A549 (cell line): ENCODE measurements at regions not wholly inside any gene's neighbourhood (a gene's known extent, or its start where the extent isn't known, plus 50 kb on each side); places are given as distances from the start of the nearest gene placed in this dataset.

Experiments
- ATAC-seq, 2 experiments: fragments of 200-7000 bp in 1 of 2; fragments of >200 bp in 1 of 2; cut with Nextera tagmentation in 1 of 2; cut with Tn5 transposase in 1 of 2; 3 replicates each; pipeline versions ENCODE4 v1.8.0 to v1.9.1; 2018 to 2020; ENCODE audit warnings: mild to moderate bottlenecking in 1 of 2, moderate library complexity in 1 of 2
- CTCF ChIA-PET: fragments of 300-600 bp; sonication (Branson Sonifier 250); formaldehyde crosslinking; extraction: SDS; loops from one replicate; lab custom pipeline; 2021; ENCODE audit warnings: antibody characterized with exemption, inconsistent platforms; lab: Yijun Ruan, JAX
- POLR2A ChIA-PET: fragments of 350-600 bp; formaldehyde crosslinking; extraction: SDS; loops from one replicate; lab custom pipeline; 2021; ENCODE audit warnings: antibody characterized with exemption, inconsistent platforms; lab: Yijun Ruan, JAX
- DNase-seq, 2 experiments: peaks; one replicate each; pipeline versions ENCODE4 v3.0.0 to v3.0.0-alpha.2; 2011 to 2016; ENCODE audit warnings: low read depth in 1 of 2, low spot score in 1 of 2
- FAIRE-seq: peaks from 2 replicates; lab custom pipeline; 2011; peaks lifted over from hg19 to GRCh38; lab: Jason Lieb, UNC
- H3K27ac ChIP-seq, 2 experiments: fragments of >200 bp; sonication (Bioruptor Twin); formaldehyde crosslinking; 3 replicates each; pipeline ENCODE4 v1.5.1; 2016 to 2017
- H3K4me1 ChIP-seq: fragments of >200 bp; sonication (Bioruptor Twin); formaldehyde crosslinking; 3 replicates; pipeline ENCODE4 v1.6.1; 2016
- H3K4me2 ChIP-seq: fragments of >200 bp; sonication (Bioruptor Twin); formaldehyde crosslinking; 3 replicates; pipeline ENCODE4 v1.6.1; 2016
- H3K4me3 ChIP-seq: fragments of >200 bp; sonication (Bioruptor Twin); formaldehyde crosslinking; 3 replicates; pipeline ENCODE4 v1.5.1; 2016
- H3K9me3 ChIP-seq: fragments of >200 bp; sonication (Bioruptor Twin); formaldehyde crosslinking; 3 replicates; pipeline ENCODE4 v1.6.1; 2016
- CBX2 ChIP-seq: fragments of 200-600 bp; sonication (generic); IDR thresholded peaks from 2 replicates; pipeline ENCODE4 v1.6.1; 2016; ENCODE audit warnings: low read depth, mild to moderate bottlenecking, borderline replicate concordance
- CTCF ChIP-seq: fragments of >200 bp; sonication (Bioruptor Twin); formaldehyde crosslinking; IDR thresholded peaks from 3 replicates; pipeline ENCODE4 v1.5.1; 2016
- EHF ChIP-seq: fragments of 250-450 bp; sonication (Bioruptor Pico); IDR thresholded peaks from 2 replicates; pipeline ENCODE4 v1.5.0; 2020; ENCODE audit warnings: mild to moderate bottlenecking
- ESRRA ChIP-seq: fragments of 150-350 bp; IDR thresholded peaks from 2 replicates; pipeline ENCODE4 v1.6.1; 2014; ENCODE audit warnings: mild to moderate bottlenecking, low read length, borderline replicate concordance
- FOSL2 ChIP-seq, 2 experiments: fragments of 450-650 bp in 1 of 2; fragments of >200 bp in 1 of 2; sonication (Bioruptor Twin) in 1 of 2; formaldehyde crosslinking; IDR thresholded peaks; 2 replicates each; pipeline versions ENCODE4 v1.5.0 to v1.6.1; 2016 to 2020; ENCODE audit warnings: mild to moderate bottlenecking in 1 of 2, moderate library complexity in 1 of 2
- GATA3 ChIP-seq: IDR thresholded peaks from 2 replicates; pipeline ENCODE4 v1.6.1; 2012; ENCODE audit warnings: borderline replicate concordance
- HOXA7 ChIP-seq: fragments of 250-450 bp; sonication (Bioruptor Pico); IDR thresholded peaks from 2 replicates; pipeline ENCODE4 v1.5.0; 2020; ENCODE audit warnings: mild to moderate bottlenecking, moderate library complexity
- HOXB5 ChIP-seq: fragments of 250-450 bp; sonication (Bioruptor Pico); IDR thresholded peaks from 2 replicates; pipeline ENCODE4 v1.5.0; 2020; ENCODE audit warnings: mild to moderate bottlenecking, moderate library complexity
- KDM1A ChIP-seq: fragments of 200-600 bp; sonication (generic); IDR thresholded peaks from 2 replicates; pipeline ENCODE4 v1.6.1; 2016; ENCODE audit warnings: low read depth, mild to moderate bottlenecking
- KDM5A ChIP-seq: fragments of 200-600 bp; sonication (generic); IDR thresholded peaks from 2 replicates; pipeline ENCODE4 v1.6.1; 2016; ENCODE audit warnings: antibody characterized with exemption, mild to moderate bottlenecking
- MAX ChIP-seq: IDR thresholded peaks from 2 replicates; pipeline ENCODE4 v1.6.1; 2012
- MAZ ChIP-seq: fragments of 150-350 bp; IDR thresholded peaks from 2 replicates; pipeline ENCODE4 v1.6.1; 2014; ENCODE audit warnings: antibody characterized with exemption, low read depth, low read length, borderline replicate concordance
- NR3C1 ChIP-seq: fragments of >200 bp; sonication (Bioruptor Twin); formaldehyde crosslinking; IDR thresholded peaks from 3 replicates; pipeline ENCODE4 v1.6.1; 2017
- POLR2AphosphoS2 ChIP-seq: conservative IDR thresholded peaks from 2 replicates; pipeline ENCODE4 v1.6.1; 2012; ENCODE audit warnings: low read length, improper control_type of control experiment, inconsistent platforms
- RCOR1 ChIP-seq: fragments of 150-350 bp; IDR thresholded peaks from 2 replicates; pipeline ENCODE4 v1.6.1; 2014; ENCODE audit warnings: antibody characterized with exemption, low read length, low read depth
- REST ChIP-seq: fragments of 200-600 bp; sonication (generic); IDR thresholded peaks from 2 replicates; pipeline ENCODE4 v1.6.1; 2016; ENCODE audit warnings: antibody characterized with exemption, mild to moderate bottlenecking, moderate library complexity
- RNF2 ChIP-seq: fragments of 200-600 bp; sonication (generic); IDR thresholded peaks from 2 replicates; pipeline ENCODE4 v1.6.1; 2016; ENCODE audit warnings: low read depth, mild to moderate bottlenecking, antibody characterized with exemption, moderate library complexity, borderline replicate concordance
- TFCP2L1 ChIP-seq: fragments of 250-450 bp; sonication (Bioruptor Pico); IDR thresholded peaks from 2 replicates; pipeline ENCODE4 v1.5.0; 2021; ENCODE audit warnings: mild to moderate bottlenecking
- TP53 ChIP-seq: fragments of 250-450 bp; sonication (Bioruptor Pico); IDR thresholded peaks from 2 replicates; pipeline ENCODE4 v1.5.0; 2021; ENCODE audit warnings: mild to moderate bottlenecking, moderate library complexity
- USF2 ChIP-seq: fragments of 450-650 bp; IDR thresholded peaks from 2 replicates; pipeline ENCODE4 v1.6.1; 2014; ENCODE audit warnings: antibody characterized with exemption
- ZC3H11A ChIP-seq: fragments of 450-650 bp; IDR thresholded peaks from 2 replicates; pipeline ENCODE4 v1.6.1; 2014; ENCODE audit warnings: antibody characterized with exemption, mild to moderate bottlenecking
- ZFP36 ChIP-seq: fragments of 450-650 bp; IDR thresholded peaks from 2 replicates; pipeline ENCODE4 v1.6.1; 2014; ENCODE audit warnings: borderline replicate concordance; ENCODE audit not compliant: partially characterized antibody
- WGBS: methylation state at CpG from one replicate; pipeline ENCODE4 v1.1.6; 2017; ENCODE audit errors: missing lambda C conversion rate; 5-methylcytosine and 5-hydroxymethylcytosine counted together
- TF ChIP-seq, protein P1 (sequence below): IDR thresholded peaks from 2 replicates; pipeline ENCODE4 v1.6.1; 2012; ENCODE audit warnings: low read depth, borderline replicate concordance
- TF ChIP-seq, protein P2 (sequence below): fragments of 250-450 bp; sonication (Bioruptor Pico); IDR thresholded peaks from 2 replicates; pipeline ENCODE4 v1.5.0; 2020; ENCODE audit warnings: low read depth, mild to moderate bottlenecking, moderate library complexity

GRCh38 chr1:47658161-47658920 is 220.5 kb downstream of the FOXD2 start:
- H3K4me2 ChIP-seq, result no peak overlapping the region
- no peak for FAIRE-seq
- ChIA-PET POLR2A (no interaction called here), CTCF (interaction anchor here (0.9 kb wide), 1 partner anchor 221 kb away, joined by 3 read pairs; the partner anchor contains the start of gene FOXD2)
- ATAC-seq, result no peak
- TF ChIP-seq GATA3, result no peak
- TF ChIP-seq KDM1A, result no peak
- TF ChIP-seq KDM5A, result no peak
- no peak for TF ChIP-seq FOSL2 (IDR thresholded peaks at IDR 0.05)
- TF ChIP-seq FOSL2 (CRISPR knock-in tag; IDR thresholded peaks at IDR 0.05), result no peak
- TF ChIP-seq, protein P1, sequence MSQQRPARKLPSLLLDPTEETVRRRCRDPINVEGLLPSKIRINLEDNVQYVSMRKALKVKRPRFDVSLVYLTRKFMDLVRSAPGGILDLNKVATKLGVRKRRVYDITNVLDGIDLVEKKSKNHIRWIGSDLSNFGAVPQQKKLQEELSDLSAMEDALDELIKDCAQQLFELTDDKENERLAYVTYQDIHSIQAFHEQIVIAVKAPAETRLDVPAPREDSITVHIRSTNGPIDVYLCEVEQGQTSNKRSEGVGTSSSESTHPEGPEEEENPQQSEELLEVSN, result no peak
- TF ChIP-seq TFCP2L1, result no peak
- TF ChIP-seq ZFP36, result no peak
- TF ChIP-seq ZC3H11A, result no peak
- no peak for TF ChIP-seq POLR2AphosphoS2
- no peak for TF ChIP-seq NR3C1
- TF ChIP-seq TP53 (CRISPR knock-in tag), result no peak
- TF ChIP-seq EHF (CRISPR knock-in tag), result no peak
- TF ChIP-seq, protein P2, sequence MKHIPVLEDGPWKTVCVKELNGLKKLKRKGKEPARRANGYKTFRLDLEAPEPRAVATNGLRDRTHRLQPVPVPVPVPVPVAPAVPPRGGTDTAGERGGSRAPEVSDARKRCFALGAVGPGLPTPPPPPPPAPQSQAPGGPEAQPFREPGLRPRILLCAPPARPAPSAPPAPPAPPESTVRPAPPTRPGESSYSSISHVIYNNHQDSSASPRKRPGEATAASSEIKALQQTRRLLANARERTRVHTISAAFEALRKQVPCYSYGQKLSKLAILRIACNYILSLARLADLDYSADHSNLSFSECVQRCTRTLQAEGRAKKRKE (CRISPR knock-in tag), result no peak
- TF ChIP-seq HOXB5 (CRISPR knock-in tag), result no peak
- no peak for TF ChIP-seq REST
- no peak for TF ChIP-seq CTCF
- no peak for TF ChIP-seq HOXA7 (CRISPR knock-in tag)
- TF ChIP-seq MAZ, result no peak
- no peak for TF ChIP-seq RCOR1
- no peak for DNase-seq
- no peak overlapping the region for H3K4me3 ChIP-seq
- no peak overlapping the region for H3K27ac ChIP-seq
- 59% methylated on average over 8 of the region's 9 CpGs for WGBS
- no peaks in the 10 kb centered on the region for H3K4me1 ChIP-seq
- H3K9me3 ChIP-seq, result no peaks in the 10 kb centered on the region

- Histone ChIP-seq H3K27ac (no peak overlapping the region), H3K4me2 (no peak overlapping the region), H3K4me3 (no peak overlapping the region), H3K9me3 (no peaks in the 10 kb centered on the region), H3K4me1 (no peaks in the 10 kb centered on the region)
- POLR2A ChIA-PET, result no interaction called here
- CTCF ChIA-PET, result interaction anchor here (0.9 kb wide), 1 partner anchor 222 kb away, joined by 3 read pairs; the partner anchor contains the start of gene FOXD2
- 69% methylated on average over 6 of the region's 6 CpGs for WGBS
- ATAC-seq, result no peak
- DNase-seq, result no peak
- no peak for FAIRE-seq
- TF ChIP-seq USF2 (no peak), CBX2 (no peak), RNF2 (no peak), HOXB5 (CRISPR knock-in tag) (no peak), REST (no peak), MAX (no peak), ESRRA (no peak)
Measured at GRCh38 chr1:47659146-47659545, 221.3 kb downstream of the FOXD2 start.
